HG02798 (cell line): ENCODE measurements at regions not wholly inside any gene's neighbourhood (a gene's known extent, or its start where the extent isn't known, plus 50 kb on each side); places are given as distances from the start of the nearest gene placed in this dataset.
"Not testable (repeated sequence)": the region's sequence is repeated elsewhere in the genome, so short reads cannot be mapped to it uniquely, and the experiment has no call there.

Source experiments
- ATAC-seq: cut with Tn5 transposase; IDR thresholded peaks from one replicate; pipeline ENCODE4 v1.9.1; 2021; ENCODE audit warnings: mild to moderate bottlenecking; ENCODE audit not compliant: unreplicated experiment, poor library complexity

DNA sequence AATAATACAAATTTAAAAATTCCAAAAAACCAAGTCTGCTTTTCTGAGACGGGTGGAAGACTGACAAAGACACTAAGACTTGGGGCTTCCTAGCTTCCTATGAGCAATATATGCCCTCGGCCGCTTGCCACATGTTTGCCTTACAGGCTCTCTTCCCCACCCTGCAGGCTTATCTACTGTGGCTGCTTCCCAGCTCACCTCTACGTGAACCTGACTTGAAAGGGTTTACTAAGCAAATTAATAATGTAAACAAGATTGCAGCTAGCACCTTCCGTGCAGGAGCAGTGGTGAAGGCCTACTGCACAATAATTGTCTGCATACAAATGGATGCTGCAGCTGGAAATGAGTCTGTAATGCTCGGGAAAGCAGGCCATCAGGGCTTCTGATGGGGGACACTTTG lies 152.9 kb upstream of the DAB1 start:
- no peak for ATAC-seq

GRCh38 chr1:57572016-57572415 lies 148.2 kb upstream of the DAB1 start:
- no peak for ATAC-seq

- not testable (repeated sequence) for ATAC-seq
Observed at GRCh38 chr1:57558066-57558465, 134.2 kb upstream of the DAB1 start.

DNA sequence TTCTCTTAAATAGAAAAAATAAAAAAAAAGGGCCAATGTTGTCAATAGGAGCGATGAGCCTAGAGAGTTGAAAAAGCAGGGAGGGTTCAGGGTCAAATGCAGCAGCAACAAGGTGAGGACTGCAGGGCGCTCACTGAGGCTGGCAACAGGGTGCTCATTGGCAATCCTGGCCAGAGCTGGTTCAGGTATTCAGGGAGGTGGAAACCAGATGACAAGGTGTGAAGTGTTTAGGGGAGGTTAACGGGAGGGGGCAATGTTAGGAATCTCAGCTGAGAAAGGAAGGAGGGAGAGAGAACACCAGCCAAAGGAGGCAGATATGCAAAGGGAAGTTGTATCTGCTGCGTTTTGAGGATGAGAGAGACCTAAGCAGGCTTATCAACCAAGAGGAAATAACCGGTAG lies 129.8 kb upstream of the DAB1 start:
- ATAC-seq = no peak

- ATAC-seq = no peak
Observed at GRCh38 chr1:57551476-57551875, 127.6 kb upstream of the DAB1 start.

- no peak for ATAC-seq
Observed at GRCh38 chr1:57550092-57550491, 126.2 kb upstream of the DAB1 start.

DNA sequence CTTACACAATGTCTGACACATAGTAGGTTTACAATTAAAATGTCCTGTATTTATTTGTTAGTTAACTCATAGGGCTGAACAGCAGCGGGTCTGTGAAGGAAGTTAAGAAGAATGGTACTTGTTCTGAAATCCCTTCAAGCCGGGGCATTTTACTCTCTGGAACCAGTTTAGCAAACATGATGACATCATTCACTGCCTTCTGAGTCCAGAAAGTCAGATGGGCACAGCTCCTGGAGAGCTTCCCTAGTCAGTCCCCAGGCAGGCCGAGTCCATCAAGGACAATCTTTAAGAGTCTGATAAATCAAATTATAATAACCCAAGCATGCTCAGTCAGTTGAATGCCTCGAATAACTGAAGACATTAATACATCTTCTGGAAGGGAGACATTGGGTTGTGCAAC lies 125.4 kb upstream of the DAB1 start:
- ATAC-seq = no peak

- no peak for ATAC-seq
Observed at GRCh38 chr1:57546549-57547330, 122.9 kb upstream of the DAB1 start.

- no peak for ATAC-seq
Observed at GRCh38 chr1:57544345-57544744, 120.5 kb upstream of the DAB1 start.

- no peak for ATAC-seq
Observed at GRCh38 chr1:57536749-57537423, 113.0 kb upstream of the DAB1 start.

- no peak for ATAC-seq
Observed at GRCh38 chr1:57532299-57532698, 108.4 kb upstream of the DAB1 start.

GRCh38 chr1:57530911-57531260 lies 107.0 kb upstream of the DAB1 start:
- not testable (repeated sequence) for ATAC-seq

GRCh38 chr1:57530206-57530910 lies 106.5 kb upstream of the DAB1 start:
- no peak for ATAC-seq

GRCh38 chr1:57522575-57522974 lies 98.7 kb upstream of the DAB1 start:
- no peak for ATAC-seq

- no peak for ATAC-seq
Observed at GRCh38 chr1:57520743-57521515, 97.1 kb upstream of the DAB1 start.

GRCh38 chr1:57518496-57518895 lies 94.6 kb upstream of the DAB1 start:
- no peak for ATAC-seq

- ATAC-seq = no peak
Observed at GRCh38 chr1:57517587-57518374, 93.9 kb upstream of the DAB1 start.

- no peak for ATAC-seq
Observed at GRCh38 chr1:57512386-57512785, 88.5 kb upstream of the DAB1 start.

GRCh38 chr1:57506941-57507340 lies 83.1 kb upstream of the DAB1 start:
- no peak for ATAC-seq

GRCh38 chr1:57503337-57503736 lies 79.5 kb upstream of the DAB1 start:
- no peak for ATAC-seq
